ENCODE measurements at regions not wholly inside any gene's neighbourhood (a gene's known extent, or its start where the extent isn't known, plus 50 kb on each side); places are given as distances from the start of the nearest gene placed in this dataset.

DNA sequence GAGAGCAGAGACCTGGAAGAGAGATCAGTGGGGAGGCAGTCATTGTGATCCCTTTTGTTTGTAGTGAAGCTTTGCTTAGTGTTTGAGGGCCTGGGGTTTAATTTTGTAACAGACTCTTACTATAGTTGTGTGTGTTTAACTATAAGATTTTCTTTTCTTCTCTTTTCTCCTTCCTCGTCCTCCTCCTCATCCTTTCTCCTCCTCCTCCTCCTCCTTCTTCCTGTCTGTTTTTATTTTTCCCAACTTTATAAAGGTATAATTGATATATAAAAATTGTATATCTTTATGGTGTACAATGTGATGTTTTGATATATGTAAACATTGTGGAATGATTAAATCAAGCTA, 71.2 kb upstream of the MACF1 start:
- H3K27ac ChIP-seq (ENCODE audit: low read depth, low read length) = peak overlapping the region; percentile 82
- peak overlapping the region in 2 of 3 donors; percentile 8 to 28 for H3K9ac ChIP-seq (ENCODE audit: low read depth in 1 of 3, low read length in 3 of 3)

DNA sequence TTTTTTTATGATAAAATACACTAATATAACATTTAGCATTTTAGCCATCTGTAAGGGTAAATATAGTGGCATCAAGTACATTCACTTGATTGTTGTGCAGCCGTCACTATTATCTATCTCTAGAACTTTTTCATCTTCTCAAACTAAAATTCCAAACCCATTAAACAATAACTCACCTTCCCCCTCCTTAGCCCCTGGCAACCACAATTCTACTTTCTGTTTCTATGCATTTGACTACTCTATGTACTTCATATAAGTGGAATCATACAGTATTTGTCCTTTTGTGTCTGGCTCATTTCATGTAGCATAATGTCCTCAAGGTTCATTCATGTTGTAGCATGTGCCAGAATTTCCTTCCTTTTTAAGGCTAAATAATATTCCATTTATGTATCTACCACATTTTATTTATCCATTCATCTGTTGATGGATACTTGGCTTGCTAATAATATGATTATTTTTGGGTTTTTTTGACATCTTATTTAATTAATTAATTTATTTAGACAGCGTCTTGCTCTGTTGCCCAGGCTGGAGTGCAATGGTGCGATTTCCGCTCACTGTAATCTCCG, 69.6 kb upstream of the MACF1 start:
- Histone ChIP-seq H3K4me3 (ENCODE audit: low read length in 3 of 3) (no peak overlapping the region), H3K36me3 (ENCODE audit: control insufficient read depth in 3 of 3, insufficient read depth in 3 of 3, low read length in 3 of 3) (no peaks in the 10 kb centered on the region), H3K27me3 (ENCODE audit: control insufficient read depth in 3 of 3, insufficient read depth in 3 of 3, low read length in 3 of 3) (no peaks in the 10 kb centered on the region), H3K27ac (ENCODE audit: low read depth, low read length) (no peak overlapping the region), H3K9ac (ENCODE audit: low read depth in 1 of 3, low read length in 3 of 3) (no peak overlapping the region), H3K9me3 (ENCODE audit: control insufficient read depth in 3 of 3, low read length in 3 of 3) (no peaks in the 10 kb centered on the region), H3K4me1 (ENCODE audit: control insufficient read depth in 3 of 3, insufficient read depth in 3 of 3, low read length in 3 of 3) (peaks cover 23 to 29% (median 24%) of the 10 kb centered on the region in 3 donors)

More for the DNA sequence above, 71.2 kb upstream of the MACF1 start:
- no peaks in the 10 kb centered on the region for H3K36me3 ChIP-seq (ENCODE audit: control insufficient read depth in 3 of 3, insufficient read depth in 3 of 3, low read length in 3 of 3)
- H3K9me3 ChIP-seq (ENCODE audit: control insufficient read depth in 3 of 3, low read length in 3 of 3) = no peaks in the 10 kb centered on the region
- H3K27me3 ChIP-seq (ENCODE audit: control insufficient read depth in 3 of 3, insufficient read depth in 3 of 3, low read length in 3 of 3) = no peaks in the 10 kb centered on the region
- H3K4me3 ChIP-seq (ENCODE audit: low read length in 3 of 3) = peak overlapping the region in 1 of 3 donors; percentile 2
- peaks cover 24 to 41% (median 26%) of the 10 kb centered on the region in 3 donors for H3K4me1 ChIP-seq (ENCODE audit: control insufficient read depth in 3 of 3, insufficient read depth in 3 of 3, low read length in 3 of 3)

DNA sequence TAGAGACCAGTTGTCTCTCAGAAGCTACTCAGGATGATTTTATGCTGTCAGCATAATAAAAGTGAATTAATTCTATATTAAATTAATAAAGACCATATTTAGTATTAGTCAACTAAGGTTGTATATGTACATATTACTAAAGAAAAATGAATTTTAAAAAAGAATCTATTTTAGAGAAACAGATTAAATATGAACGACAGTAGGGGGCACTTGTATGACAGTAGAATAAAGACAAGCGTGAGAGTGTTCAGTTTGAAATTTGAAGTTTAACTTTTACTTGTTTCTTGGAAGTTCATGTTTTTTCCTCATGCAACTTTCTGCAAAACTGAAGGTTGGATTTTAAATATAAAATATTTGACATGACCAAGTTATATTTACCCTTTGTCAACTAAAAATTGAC, 67.9 kb upstream of the MACF1 start:
- H3K4me1 ChIP-seq (ENCODE audit: control insufficient read depth in 3 of 3, insufficient read depth in 3 of 3, low read length in 3 of 3) = peaks cover 14 to 24% (median 17%) of the 10 kb centered on the region in 3 donors
- no peak overlapping the region for H3K27ac ChIP-seq (ENCODE audit: low read depth, low read length)
- no peak overlapping the region for H3K4me3 ChIP-seq (ENCODE audit: low read length in 3 of 3)
- H3K9ac ChIP-seq (ENCODE audit: low read depth in 1 of 3, low read length in 3 of 3) = no peak overlapping the region
- H3K36me3 ChIP-seq (ENCODE audit: control insufficient read depth in 3 of 3, insufficient read depth in 3 of 3, low read length in 3 of 3) = no peaks in the 10 kb centered on the region
- H3K27me3 ChIP-seq (ENCODE audit: control insufficient read depth in 3 of 3, insufficient read depth in 3 of 3, low read length in 3 of 3) = no peaks in the 10 kb centered on the region
- H3K9me3 ChIP-seq (ENCODE audit: control insufficient read depth in 3 of 3, low read length in 3 of 3) = no peaks in the 10 kb centered on the region

DNA sequence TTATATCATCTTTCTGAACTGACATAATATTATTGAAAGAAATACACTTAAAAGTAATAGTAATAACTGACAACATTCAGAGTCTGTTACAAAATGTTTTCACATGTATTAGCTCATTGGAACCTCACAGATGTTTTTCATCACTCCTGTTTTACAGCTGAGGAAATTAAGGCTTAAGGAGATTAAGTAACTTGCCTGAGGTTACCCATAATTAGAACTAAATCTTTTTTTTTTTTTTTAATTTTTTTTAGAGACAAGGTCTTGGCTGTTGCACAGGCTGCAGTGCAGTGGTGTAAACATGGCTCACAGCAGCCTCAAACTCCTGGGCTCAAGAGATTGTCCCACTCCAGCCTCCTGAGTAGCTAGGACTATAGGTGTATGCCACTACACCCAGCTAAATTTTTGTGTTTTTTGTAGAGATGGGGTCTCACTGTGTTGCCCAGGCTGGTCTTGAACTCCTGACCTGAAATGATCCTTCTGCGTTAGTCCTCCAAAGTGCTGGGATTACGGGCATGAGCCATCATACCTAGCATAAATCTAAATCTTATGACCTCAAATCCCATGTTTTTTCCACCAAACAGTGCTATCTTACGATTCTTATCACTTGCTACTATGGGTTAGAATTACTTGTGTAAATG, 64.7 kb upstream of the MACF1 start:
- Histone ChIP-seq H3K27ac (ENCODE audit: low read depth, low read length) (no peak overlapping the region), H3K9me3 (ENCODE audit: control insufficient read depth in 3 of 3, low read length in 3 of 3) (no peaks in the 10 kb centered on the region), H3K9ac (ENCODE audit: low read depth in 1 of 3, low read length in 3 of 3) (no peak overlapping the region), H3K36me3 (ENCODE audit: control insufficient read depth in 3 of 3, insufficient read depth in 3 of 3, low read length in 3 of 3) (no peaks in the 10 kb centered on the region), H3K27me3 (ENCODE audit: control insufficient read depth in 3 of 3, insufficient read depth in 3 of 3, low read length in 3 of 3) (no peaks in the 10 kb centered on the region), H3K4me1 (ENCODE audit: control insufficient read depth in 3 of 3, insufficient read depth in 3 of 3, low read length in 3 of 3) (peaks cover 12 to 28% (median 15%) of the 10 kb centered on the region in 3 donors), H3K4me3 (ENCODE audit: low read length in 3 of 3) (no peak overlapping the region)

DNA sequence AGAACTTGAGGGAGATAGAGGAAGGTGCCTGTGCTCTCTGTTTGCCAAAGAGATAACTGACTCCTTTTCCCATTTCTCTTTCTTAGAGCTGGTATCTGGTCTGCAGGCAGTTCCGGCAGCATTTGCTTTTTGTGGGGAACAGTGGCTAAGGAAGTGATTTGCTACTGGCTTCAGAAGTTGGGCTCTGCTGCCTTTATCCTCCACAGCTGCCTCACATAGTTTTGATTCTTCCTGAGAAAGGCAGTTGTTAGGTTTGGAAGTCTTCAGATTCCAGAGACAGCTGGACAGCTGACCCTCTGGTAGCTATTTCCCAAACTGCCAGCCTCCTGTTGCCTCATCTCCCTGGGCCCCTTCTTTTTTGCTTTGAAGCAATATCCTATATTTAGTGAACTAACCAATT, 62.6 kb upstream of the MACF1 start:
- no peak overlapping the region for H3K9ac ChIP-seq (ENCODE audit: low read depth in 1 of 3, low read length in 3 of 3)
- no peak overlapping the region for H3K27ac ChIP-seq (ENCODE audit: low read depth, low read length)
- H3K4me3 ChIP-seq (ENCODE audit: low read length in 3 of 3) = no peak overlapping the region
- H3K9me3 ChIP-seq (ENCODE audit: control insufficient read depth in 3 of 3, low read length in 3 of 3) = no peaks in the 10 kb centered on the region
- no peaks in the 10 kb centered on the region for H3K27me3 ChIP-seq (ENCODE audit: control insufficient read depth in 3 of 3, insufficient read depth in 3 of 3, low read length in 3 of 3)
- H3K4me1 ChIP-seq (ENCODE audit: control insufficient read depth in 3 of 3, insufficient read depth in 3 of 3, low read length in 3 of 3) = peaks cover 12 to 31% (median 13%) of the 10 kb centered on the region in 3 donors
- H3K36me3 ChIP-seq (ENCODE audit: control insufficient read depth in 3 of 3, insufficient read depth in 3 of 3, low read length in 3 of 3) = no peaks in the 10 kb centered on the region

DNA sequence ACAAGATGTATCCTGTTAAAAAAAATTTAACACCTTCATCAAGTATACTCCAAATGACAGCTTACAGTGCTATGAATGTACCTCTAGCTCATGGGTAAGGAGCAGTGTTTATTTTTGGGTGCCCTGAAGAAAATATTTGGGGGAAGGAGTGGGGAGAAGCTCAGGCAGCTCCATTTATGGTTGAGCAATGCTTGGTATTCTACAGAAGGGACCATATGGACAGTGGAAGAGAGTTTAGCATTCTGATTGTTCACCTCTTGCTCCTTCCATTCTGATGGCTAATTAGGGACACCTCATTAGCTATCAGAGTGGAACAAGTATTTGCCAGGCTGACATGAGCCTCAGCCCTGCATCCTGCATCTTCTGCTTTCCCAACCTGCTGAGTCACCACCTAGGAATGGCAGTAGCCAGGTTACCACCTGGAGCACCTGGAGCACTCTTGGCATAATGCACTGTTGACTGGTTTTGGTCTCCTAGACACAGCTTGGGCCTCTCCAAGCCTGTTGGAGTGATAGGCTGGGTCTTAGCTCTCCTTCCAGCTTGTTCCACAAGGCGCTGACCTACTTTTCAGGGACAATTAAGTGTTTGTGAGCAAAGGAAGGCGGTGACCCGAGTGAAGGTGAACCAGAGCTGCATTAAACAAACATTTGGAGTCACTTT, 62.0 kb upstream of the MACF1 start:
- Histone ChIP-seq H3K36me3 (ENCODE audit: control insufficient read depth in 3 of 3, insufficient read depth in 3 of 3, low read length in 3 of 3) (no peaks in the 10 kb centered on the region), H3K4me3 (ENCODE audit: low read length in 3 of 3) (no peak overlapping the region), H3K9me3 (ENCODE audit: control insufficient read depth in 3 of 3, low read length in 3 of 3) (no peaks in the 10 kb centered on the region), H3K4me1 (ENCODE audit: control insufficient read depth in 3 of 3, insufficient read depth in 3 of 3, low read length in 3 of 3) (peaks cover 12 to 31% (median 13%) of the 10 kb centered on the region in 3 donors), H3K27ac (ENCODE audit: low read depth, low read length) (no peak overlapping the region), H3K9ac (ENCODE audit: low read depth in 1 of 3, low read length in 3 of 3) (no peak overlapping the region), H3K27me3 (ENCODE audit: control insufficient read depth in 3 of 3, insufficient read depth in 3 of 3, low read length in 3 of 3) (no peaks in the 10 kb centered on the region)

DNA sequence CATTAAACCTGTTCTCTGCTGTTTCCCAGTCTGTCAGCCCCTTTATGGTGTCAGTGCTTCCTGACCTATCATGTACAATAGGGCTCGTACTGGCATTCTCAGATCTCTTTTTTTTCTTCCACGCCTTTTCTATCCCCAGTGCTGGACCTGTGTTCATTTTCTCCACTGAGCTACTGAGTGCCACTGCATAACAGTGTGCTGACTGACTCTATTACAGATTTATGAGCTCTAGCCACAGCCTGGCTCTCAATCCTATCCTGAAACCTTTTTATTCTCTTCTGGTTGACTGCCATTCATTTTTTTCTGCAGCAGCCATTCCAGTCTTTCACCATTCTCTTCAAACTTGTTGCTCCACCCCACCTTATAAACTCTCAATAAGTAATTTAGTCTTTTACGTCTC, 59.6 kb upstream of the MACF1 start:
- Histone ChIP-seq H3K9me3 (ENCODE audit: control insufficient read depth in 3 of 3, low read length in 3 of 3) (no peaks in the 10 kb centered on the region), H3K27me3 (ENCODE audit: control insufficient read depth in 3 of 3, insufficient read depth in 3 of 3, low read length in 3 of 3) (no peaks in the 10 kb centered on the region), H3K9ac (ENCODE audit: low read depth in 1 of 3, low read length in 3 of 3) (no peak overlapping the region), H3K27ac (ENCODE audit: low read depth, low read length) (no peak overlapping the region), H3K4me1 (ENCODE audit: control insufficient read depth in 3 of 3, insufficient read depth in 3 of 3, low read length in 3 of 3) (peaks cover 12 to 31% (median 13%) of the 10 kb centered on the region in 3 donors), H3K36me3 (ENCODE audit: control insufficient read depth in 3 of 3, insufficient read depth in 3 of 3, low read length in 3 of 3) (no peaks in the 10 kb centered on the region), H3K4me3 (ENCODE audit: low read length in 3 of 3) (no peak overlapping the region)

DNA sequence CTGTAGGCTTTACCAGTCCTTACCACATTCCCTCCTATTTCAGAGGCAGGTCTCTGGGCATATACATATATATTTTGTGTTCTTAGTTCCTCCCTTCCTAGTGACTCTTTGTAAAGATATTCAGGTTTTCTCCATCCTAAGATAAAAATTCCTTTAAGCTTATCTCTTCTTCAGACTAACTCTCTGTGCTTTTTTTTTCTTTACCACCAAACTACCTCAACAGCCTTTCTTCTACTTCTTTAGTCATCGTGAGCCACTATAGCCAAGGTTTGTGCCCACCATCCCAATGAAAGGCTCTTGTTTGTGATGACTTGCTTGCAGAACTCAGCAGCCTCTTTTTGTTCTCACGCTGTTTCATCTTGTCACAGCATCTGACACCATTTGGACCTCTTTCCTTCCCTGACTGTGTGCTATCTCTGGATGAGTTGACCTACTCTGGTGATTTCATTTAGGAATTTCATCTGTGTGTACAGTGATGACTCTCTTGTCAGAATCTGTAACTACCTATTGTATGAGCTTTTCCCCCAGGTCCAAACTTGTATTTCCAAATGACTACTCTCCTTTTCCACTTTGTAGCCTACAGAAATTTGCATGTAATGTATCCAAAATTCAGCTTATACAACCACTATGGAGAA, 59.0 kb upstream of the MACF1 start:
- H3K36me3 ChIP-seq (ENCODE audit: control insufficient read depth in 3 of 3, insufficient read depth in 3 of 3, low read length in 3 of 3) = no peaks in the 10 kb centered on the region
- H3K4me1 ChIP-seq (ENCODE audit: control insufficient read depth in 3 of 3, insufficient read depth in 3 of 3, low read length in 3 of 3) = peaks cover 12 to 31% (median 13%) of the 10 kb centered on the region in 3 donors
- no peaks in the 10 kb centered on the region for H3K27me3 ChIP-seq (ENCODE audit: control insufficient read depth in 3 of 3, insufficient read depth in 3 of 3, low read length in 3 of 3)
- H3K27ac ChIP-seq (ENCODE audit: low read depth, low read length) = no peak overlapping the region
- H3K9me3 ChIP-seq (ENCODE audit: control insufficient read depth in 3 of 3, low read length in 3 of 3) = no peaks in the 10 kb centered on the region
- no peak overlapping the region for H3K9ac ChIP-seq (ENCODE audit: low read depth in 1 of 3, low read length in 3 of 3)
- no peak overlapping the region for H3K4me3 ChIP-seq (ENCODE audit: low read length in 3 of 3)

DNA sequence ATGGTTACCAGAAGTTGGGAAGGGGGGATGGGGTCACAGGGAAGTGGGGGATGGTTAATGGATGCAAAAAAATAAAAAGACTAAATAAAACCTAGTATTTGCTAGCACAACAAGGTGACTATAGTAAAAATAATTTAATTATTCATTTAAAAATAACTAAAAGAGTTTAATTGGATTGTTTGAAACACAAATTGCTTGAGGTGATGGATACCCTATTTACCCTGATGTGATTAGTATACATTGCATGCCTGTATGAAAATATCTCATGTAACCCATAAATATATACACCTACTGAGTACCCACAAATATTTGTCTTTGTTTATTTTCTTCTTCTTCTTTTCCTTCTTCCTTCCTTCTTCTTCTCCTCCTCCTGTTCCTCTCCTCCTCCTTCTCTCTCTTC, 57.8 kb upstream of the MACF1 start:
- Histone ChIP-seq H3K27ac (ENCODE audit: low read depth, low read length) (no peak overlapping the region), H3K36me3 (ENCODE audit: control insufficient read depth in 3 of 3, insufficient read depth in 3 of 3, low read length in 3 of 3) (no peaks in the 10 kb centered on the region), H3K9me3 (ENCODE audit: control insufficient read depth in 3 of 3, low read length in 3 of 3) (no peaks in the 10 kb centered on the region), H3K27me3 (ENCODE audit: control insufficient read depth in 3 of 3, insufficient read depth in 3 of 3, low read length in 3 of 3) (no peaks in the 10 kb centered on the region), H3K4me1 (ENCODE audit: control insufficient read depth in 3 of 3, insufficient read depth in 3 of 3, low read length in 3 of 3) (peaks cover 15 to 24% (median 19%) of the 10 kb centered on the region in 3 donors), H3K9ac (ENCODE audit: low read depth in 1 of 3, low read length in 3 of 3) (no peak overlapping the region), H3K4me3 (ENCODE audit: low read length in 3 of 3) (no peak overlapping the region)
